DMS153 treated with DMSO at 0.1 percent for 48 hours (cell line): ENCODE measurements at regions not wholly inside any gene's neighbourhood (a gene's known extent, or its start where the extent isn't known, plus 50 kb on each side); places are given as distances from the start of the nearest gene placed in this dataset.
"Not testable (repeated sequence)": the region's sequence is repeated elsewhere in the genome, so short reads cannot be mapped to it uniquely, and the experiment has no call there.

Experiments
- DNase-seq: peaks from one replicate; lab custom pipeline; 2025; ENCODE audit not compliant: unreplicated experiment; lab: John Stamatoyannopoulos, UW

DNA sequence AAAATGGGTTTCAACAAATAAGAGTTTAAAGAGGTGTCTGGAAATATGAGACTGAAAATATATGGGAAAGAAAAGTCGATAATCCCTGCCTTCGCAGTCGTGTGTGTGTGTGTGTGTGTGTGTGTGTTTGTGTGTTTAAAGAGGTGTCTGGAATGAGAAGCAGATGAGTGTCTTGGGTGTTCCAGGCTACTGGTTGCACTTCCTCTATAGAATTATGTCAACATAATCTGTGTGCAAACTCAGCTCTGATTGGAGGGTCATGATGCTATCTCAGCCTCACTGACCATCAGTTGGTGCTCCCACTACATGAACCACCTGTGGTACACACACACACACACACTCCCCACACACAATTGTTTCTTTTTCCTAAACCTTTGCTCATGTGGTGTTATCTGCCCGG, 347.3 kb downstream of the NPIPA8 start:
- DNase-seq: no peak

GRCh38 chr16:17988839-17989238, 347.7 kb downstream of the NPIPA8 start:
- DNase-seq: no peak

DNA sequence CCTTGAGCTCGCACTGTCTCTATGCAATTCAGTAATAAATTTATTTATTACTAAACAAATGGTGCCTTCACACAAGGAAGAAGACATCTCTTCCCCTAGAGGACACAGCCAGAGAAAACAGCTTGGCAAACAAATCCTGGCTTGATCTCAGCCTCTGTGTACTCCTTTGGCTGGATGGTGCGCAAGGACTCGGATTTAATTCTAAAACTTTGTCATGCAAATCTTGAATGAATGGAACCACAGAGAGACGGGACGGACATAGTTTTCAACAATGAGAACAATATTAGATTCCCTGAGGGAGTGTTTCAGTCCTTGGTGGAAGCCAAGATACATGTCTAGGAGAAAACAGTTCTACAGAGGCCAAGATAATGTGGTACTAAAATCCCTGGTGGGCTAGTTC, 349.5 kb downstream of the NPIPA8 start:
- DNase-seq: no peak

DNA sequence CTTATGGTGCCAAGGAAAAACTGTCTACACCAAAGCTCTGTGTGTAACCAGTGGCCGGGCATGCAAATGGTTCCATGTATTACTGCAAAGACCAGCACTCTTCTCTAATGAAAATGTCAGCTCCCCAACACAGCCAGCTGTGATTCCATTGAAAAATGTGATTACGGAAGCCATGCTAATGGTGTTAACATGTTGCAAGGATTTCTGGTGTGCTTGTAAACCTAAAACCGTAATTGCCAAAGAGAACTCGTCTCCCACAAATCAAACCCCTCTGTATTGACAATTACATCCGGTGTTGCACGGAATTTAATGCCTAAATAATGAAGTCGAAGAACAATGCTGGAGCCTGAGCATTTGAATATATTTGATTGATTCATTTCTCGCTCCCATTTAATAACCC, 351.7 kb downstream of the NPIPA8 start:
- DNase-seq: no peak

DNA sequence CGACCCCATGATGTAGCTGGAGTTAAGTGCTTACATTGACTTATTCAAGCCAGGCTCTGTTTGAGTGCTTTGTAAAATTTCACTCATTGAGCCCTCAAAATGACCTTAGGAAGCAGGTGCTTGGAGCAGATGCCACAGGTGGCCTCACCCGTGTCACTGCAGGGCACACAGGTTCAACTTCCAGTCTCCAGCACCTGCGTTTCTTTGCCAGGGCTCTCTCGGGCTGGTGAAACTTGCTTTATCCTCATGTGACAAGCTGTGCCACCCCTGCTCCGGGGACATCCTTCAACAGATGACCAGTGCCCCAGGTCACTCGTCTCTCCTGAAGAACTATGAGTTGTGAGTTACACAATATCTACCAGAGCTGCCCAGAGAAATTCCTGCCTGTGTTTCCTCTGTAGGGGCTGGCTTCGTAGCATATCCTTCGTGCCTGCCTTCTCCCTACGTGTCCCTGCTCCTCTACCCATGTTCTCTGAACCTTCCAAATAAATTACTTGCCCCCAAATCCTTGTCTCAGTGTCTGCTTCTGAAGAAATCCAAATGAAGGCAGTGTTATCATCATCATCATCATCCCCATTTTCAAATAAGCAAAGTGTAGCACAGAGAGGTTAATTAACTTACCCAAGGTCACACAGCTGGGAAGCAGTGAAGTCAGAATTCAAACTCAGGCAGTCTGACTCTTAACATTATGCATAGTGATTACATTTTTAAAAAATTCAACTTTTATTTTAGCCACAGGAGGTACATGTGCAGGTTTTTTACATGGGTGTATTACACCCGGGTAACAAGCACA, 352.5 kb downstream of the NPIPA8 start:
- DNase-seq: no peak

GRCh38 chr16:17983114-17983513, 353.4 kb downstream of the NPIPA8 start:
- DNase-seq: no peak

DNA sequence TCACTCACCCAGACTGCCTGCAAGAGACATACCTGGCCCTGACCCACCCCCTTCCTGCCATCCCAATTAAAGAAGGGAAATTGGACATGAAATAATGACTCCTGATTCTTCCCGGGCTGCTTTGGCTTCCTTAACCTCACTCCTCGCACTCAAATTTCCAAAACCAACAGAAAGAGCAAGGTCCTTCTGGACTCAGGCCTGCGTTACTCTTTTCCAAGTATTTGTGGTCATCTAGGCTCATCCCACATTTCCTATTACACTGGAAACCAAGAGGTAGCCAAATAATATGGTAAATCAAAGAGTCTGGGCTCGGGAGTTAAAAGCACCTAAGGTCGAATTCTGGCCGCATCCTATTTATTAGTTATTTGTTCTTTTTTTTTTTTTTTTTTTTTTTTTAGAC, 359.3 kb downstream of the NPIPA8 start:
- DNase-seq: no peak

DNA sequence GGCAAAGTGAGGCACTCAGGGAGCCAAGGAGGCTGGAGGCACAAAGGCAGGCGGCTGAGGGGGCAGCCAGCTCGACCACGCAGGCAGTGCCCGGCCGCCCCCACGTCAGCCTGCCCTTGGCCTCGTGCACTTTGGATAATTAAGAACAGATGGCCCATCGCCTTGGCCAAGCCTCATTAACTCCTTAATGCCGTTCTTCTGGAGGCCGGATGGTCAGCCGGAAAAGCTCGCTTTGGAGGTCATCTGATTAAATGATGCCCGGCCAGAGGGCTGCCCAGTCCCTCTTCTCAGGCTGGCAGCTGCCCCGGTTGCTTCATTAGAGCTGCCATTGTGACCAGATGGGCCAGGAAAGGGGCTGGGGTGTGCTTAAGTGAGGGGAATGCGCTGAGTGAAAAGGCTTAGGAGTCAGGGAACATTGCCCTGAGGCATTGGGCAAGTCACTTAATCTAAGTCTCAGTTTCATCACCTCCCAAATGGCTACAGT, 364.0 kb downstream of the NPIPA8 start:
- no peak for DNase-seq

- no peak for DNase-seq
These were observed 365.7 kb downstream of the NPIPA8 start for GRCh38 chr16:17970816-17971331.

- DNase-seq: no peak
These were observed 366.3 kb downstream of the NPIPA8 start for GRCh38 chr16:17970157-17970765.

- DNase-seq: no peak
These were observed 371.2 kb downstream of the NPIPA8 start for GRCh38 chr16:17965133-17965900.

- no peak for DNase-seq
These were observed 372.3 kb downstream of the NPIPA8 start for GRCh38 chr16:17964196-17964595.

DNA sequence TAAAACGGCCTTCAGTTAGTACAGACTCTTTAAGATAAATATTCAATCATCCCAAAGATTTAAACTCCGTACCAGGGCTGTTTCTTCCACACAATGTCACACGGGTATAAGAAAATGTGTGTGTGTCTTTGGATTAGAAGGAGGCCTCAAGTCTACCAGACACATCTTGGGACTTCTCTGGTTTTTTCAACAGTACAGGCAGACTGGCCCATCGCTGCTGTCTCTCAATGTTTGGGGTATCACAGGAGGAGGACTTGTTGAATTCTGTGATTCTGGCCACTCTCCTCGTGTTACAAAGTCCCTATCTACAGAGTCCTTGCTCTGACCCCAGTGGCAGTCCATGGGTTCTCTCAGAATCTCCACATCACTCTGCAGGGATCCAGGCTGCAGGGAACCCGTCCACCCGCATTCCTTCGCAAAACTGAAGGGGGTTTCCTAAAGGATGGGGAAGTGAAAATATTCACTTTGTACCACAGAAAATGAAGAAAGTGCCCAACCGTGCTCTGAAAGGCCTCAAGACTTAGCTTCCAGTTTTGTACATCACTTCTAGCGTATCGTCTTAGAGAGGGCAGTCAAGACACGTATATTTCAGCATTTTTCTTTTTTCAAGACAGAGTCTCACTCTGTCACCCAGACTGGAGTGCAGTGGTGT, 373.2 kb downstream of the NPIPA8 start:
- no peak for DNase-seq

DNA sequence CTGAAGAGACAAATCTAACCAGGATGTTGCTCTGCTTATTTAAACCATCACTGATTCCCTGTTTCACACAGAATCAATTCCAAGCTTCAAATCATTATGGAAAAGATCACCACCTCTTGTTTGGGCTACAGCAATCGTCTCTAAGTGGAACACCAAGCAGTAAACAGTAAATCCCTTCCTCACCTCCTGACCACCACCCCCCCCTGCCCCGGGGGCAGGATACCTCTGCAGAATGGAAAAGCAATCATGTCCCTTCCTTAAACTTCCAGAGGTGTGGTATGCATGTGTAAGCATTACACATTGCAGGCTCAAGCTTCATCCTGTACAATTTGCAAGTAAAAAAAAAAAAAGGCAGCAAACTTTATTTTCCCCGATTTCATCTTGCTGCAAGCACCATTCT, 373.8 kb downstream of the NPIPA8 start:
- no peak for DNase-seq

GRCh38 chr16:17961822-17962221, 374.7 kb downstream of the NPIPA8 start:
- not testable (repeated sequence) for DNase-seq

DNA sequence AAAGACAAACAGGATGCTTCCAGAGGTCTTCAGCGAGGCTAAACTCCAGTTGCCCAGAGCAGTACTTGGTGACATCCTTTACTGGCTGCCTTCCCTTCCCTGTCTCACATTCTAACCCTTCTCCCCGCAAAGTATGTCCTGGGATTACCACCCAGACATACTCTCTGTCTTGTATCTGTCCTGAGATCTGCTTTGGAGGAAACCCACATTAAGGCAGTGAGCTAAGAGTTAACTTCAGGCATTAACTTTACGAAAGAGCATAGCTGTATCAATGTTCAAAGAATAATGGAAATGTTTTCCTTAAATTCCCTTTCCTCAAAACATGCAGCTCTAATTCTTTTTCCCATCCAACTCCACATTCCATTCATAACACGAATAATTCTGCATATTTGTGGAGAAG, 385.2 kb downstream of the NPIPA8 start:
- DNase-seq: no peak

- no peak for DNase-seq
These were observed 386.6 kb downstream of the NPIPA8 start for GRCh38 chr16:17949982-17950250.

DNA sequence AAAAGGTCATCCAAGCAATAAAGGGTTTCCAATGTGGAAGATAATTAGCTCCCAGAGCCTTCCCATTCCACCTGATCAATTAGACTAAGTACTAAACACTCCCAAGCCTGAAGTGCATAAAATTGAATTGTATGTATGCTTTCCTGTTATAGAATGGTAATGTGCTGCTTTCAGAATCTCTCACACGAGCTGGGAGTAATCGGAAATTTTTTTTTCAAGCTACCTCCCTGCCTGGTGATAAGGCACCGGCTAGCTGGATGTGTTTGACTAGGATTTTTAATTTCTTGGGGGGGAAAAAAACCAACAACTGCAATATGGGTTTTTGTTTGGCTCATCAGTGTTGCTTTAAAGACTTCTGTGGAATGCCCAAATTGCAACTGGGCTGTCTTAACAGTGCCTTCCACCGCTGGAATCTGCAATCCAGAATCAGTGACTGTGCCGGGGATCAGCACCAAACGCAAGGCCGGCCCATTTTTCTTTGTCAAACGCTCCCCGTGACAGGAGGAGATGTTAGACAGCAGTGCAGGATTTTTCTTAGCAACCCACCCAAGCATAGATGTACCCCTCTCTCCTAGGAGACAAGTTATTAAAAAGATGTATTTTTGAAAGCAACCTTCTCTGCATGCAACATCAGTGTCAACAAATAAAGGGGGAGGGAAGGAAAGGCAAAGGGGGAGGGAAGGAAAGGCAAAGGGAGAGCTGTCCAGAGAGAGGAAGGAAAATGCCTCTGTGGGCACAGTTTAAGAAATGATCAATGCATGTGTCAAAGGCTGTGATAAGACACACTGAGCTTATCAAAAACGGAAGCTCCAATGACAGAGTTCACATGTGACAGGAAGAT, 387.2 kb downstream of the NPIPA8 start:
- no peak for DNase-seq

- no peak for DNase-seq
These were observed 388.9 kb downstream of the NPIPA8 start for GRCh38 chr16:17947637-17948036.

DNA sequence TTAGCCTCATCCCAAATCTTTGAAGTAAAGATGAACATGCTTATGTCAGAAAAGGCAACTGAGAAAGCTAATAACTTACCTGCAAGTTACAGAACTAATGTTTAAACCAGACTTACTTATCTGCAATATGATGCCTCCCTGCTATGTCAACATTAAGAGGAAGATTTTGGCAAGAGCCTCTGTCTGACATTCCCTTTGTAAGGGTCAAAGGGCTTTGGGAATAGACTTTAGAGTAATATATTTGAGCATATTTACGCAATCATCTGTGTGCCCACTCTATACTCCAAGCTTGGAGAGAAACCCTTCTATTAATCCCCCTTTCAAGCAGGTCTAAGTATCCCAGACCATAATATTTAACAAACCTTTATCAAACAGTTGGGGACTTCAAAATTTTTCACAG, 389.4 kb downstream of the NPIPA8 start:
- no peak for DNase-seq
